ENCODE measurements at regions not wholly inside any gene's neighbourhood (a gene's known extent, or its start where the extent isn't known, plus 50 kb on each side); places are given as distances from the start of the nearest gene placed in this dataset.

GRCh38 chr18:73487966-73488365, 620.2 kb upstream of the NETO1 start:
- H3K4me2 ChIP-seq (ENCODE audit: low read length), result no peak overlapping the region
- CTCF ChIA-PET, result no interaction called here
- BruUV-seq (replicated peaks), result no TSS peak
- RAD21 ChIA-PET (ENCODE audit: low non-redundant PET in 1 of 2, low total read pairs in 2 of 2, uncharacterized antibody in 2 of 2, unreplicated experiment in 2 of 2), result no interaction called here
- no peak overlapping the region for H2AFZ ChIP-seq (ENCODE audit: low read depth, low read length, poor library complexity, severe bottlenecking)
- peaks cover 8 to 24% of the 10 kb centered on the region in 2 experiments; a peak in 2 of 4 replicates for H3K9me3 ChIP-seq (ENCODE audit: control insufficient read depth in 1 of 2, insufficient read depth in 1 of 2, low read depth in 1 of 2, low read length in 2 of 2)
- no peaks in the 10 kb centered on the region for H3K4me1 ChIP-seq (ENCODE audit: control insufficient read depth in 1 of 2, insufficient read depth in 2 of 2, low read length in 2 of 2)
- no peak overlapping the region for H3K27ac ChIP-seq (ENCODE audit: low read depth, low read length)
- H3K9ac ChIP-seq (ENCODE audit: low read length), result no peak overlapping the region
- no peaks in the 10 kb centered on the region for H3K36me3 ChIP-seq (ENCODE audit: control insufficient read depth in 1 of 2, insufficient read depth in 2 of 2, low read length in 2 of 2)
- H3K79me2 ChIP-seq (ENCODE audit: insufficient read depth, low read length), result no peaks in the 10 kb centered on the region
- no peak overlapping the region for H3K4me3 ChIP-seq (replicated peaks in 1 of 2; ENCODE audit: low read depth in 1 of 2, low read length in 2 of 2)
- ATAC-seq, result no peak
- POLR2A ChIA-PET, result no interaction called here
- H3K27me3 ChIP-seq (ENCODE audit: insufficient read depth, low read length), result no peaks in the 10 kb centered on the region
- no peaks in the 10 kb centered on the region for H3K9me2 ChIP-seq (ENCODE audit: insufficient read depth)
- intact Hi-C loops (cut with micrococcal nuclease), result no loop called here
- no peak for TF ChIP-seq EZH2phosphoT487 (IDR thresholded peaks at IDR 0.05; ENCODE audit: borderline replicate concordance)
- no peak for TF ChIP-seq SRF (IDR thresholded peaks at IDR 0.05; ENCODE audit: low read depth)
- TF ChIP-seq SP1 (IDR thresholded peaks at IDR 0.05; ENCODE audit: low read depth), result no peak
- no peak for TF ChIP-seq POLR2A (IDR thresholded peaks at IDR 0.05; ENCODE audit: borderline replicate concordance, extremely low read depth, insufficient read depth, insufficient read length)
- TF ChIP-seq SIN3A (IDR thresholded peaks at IDR 0.05; ENCODE audit: low read depth), result no peak
- TF ChIP-seq CBX3 (IDR thresholded peaks at IDR 0.05; ENCODE audit: low read depth), result no peak
- no peak for TF ChIP-seq TCF7L2 (IDR thresholded peaks at IDR 0.05; ENCODE audit: borderline replicate concordance, extremely low read depth, insufficient read depth, insufficient read length)
- no peak for TF ChIP-seq ATF3 (IDR thresholded peaks at IDR 0.05)
- TF ChIP-seq EZH2 (IDR thresholded peaks at IDR 0.05), result no peak
- no peak for TF ChIP-seq JUND (IDR thresholded peaks at IDR 0.05)
- TF ChIP-seq CEBPB (IDR thresholded peaks at IDR 0.05; ENCODE audit: low read depth), result no peak
- DNase-seq (ENCODE audit: low read depth, low spot score), result no peak
- H4K20me1 ChIP-seq (ENCODE audit: insufficient read depth), result no peaks in the 10 kb centered on the region

DNA sequence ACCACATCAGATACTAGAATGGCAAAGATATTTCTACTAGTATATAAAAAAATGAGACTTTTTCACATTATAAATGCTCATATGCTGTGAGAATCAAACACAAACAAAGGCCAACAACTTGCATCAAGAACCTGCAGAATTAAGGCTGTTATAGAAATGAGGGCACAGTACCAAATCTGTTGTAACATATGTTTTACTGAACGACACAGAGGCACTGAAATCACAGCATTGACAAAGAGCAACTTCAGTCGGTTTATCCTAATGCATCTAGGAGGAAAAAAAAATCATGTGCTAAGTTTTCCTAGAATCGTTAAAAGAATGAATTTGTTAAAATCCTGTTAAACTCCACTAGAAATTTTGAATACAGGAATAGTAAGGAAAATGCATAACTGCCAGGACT, 617.4 kb upstream of the NETO1 start:
- RAD21 ChIA-PET (ENCODE audit: low non-redundant PET in 1 of 2, low total read pairs in 2 of 2, uncharacterized antibody in 2 of 2, unreplicated experiment in 2 of 2), result no interaction called here
- ATAC-seq (no peak), DNase-seq (ENCODE audit: low read depth, low spot score) (no peak)
- Histone ChIP-seq H2AFZ (ENCODE audit: low read depth, low read length, poor library complexity, severe bottlenecking) (no peak overlapping the region), H3K4me3 (replicated peaks in 1 of 2; ENCODE audit: low read depth in 1 of 2, low read length in 2 of 2) (no peak overlapping the region), H3K36me3 (ENCODE audit: control insufficient read depth in 1 of 2, insufficient read depth in 2 of 2, low read length in 2 of 2) (no peaks in the 10 kb centered on the region), H3K79me2 (ENCODE audit: insufficient read depth, low read length) (no peaks in the 10 kb centered on the region), H3K9me2 (ENCODE audit: insufficient read depth) (no peaks in the 10 kb centered on the region), H3K27ac (ENCODE audit: low read depth, low read length) (no peak overlapping the region), H3K9me3 (ENCODE audit: control insufficient read depth in 1 of 2, insufficient read depth in 1 of 2, low read depth in 1 of 2, low read length in 2 of 2) (peaks cover 8 to 17% of the 10 kb centered on the region in 2 experiments; a peak in 2 of 4 replicates), H4K20me1 (ENCODE audit: insufficient read depth) (no peaks in the 10 kb centered on the region), H3K4me1 (ENCODE audit: control insufficient read depth in 1 of 2, insufficient read depth in 2 of 2, low read length in 2 of 2) (no peaks in the 10 kb centered on the region), H3K9ac (ENCODE audit: low read length) (no peak overlapping the region), H3K27me3 (ENCODE audit: insufficient read depth, low read length) (no peaks in the 10 kb centered on the region), H3K4me2 (ENCODE audit: low read length) (no peak overlapping the region)
- TF ChIP-seq SIN3A (IDR thresholded peaks at IDR 0.05; ENCODE audit: low read depth) (no peak), EZH2phosphoT487 (IDR thresholded peaks at IDR 0.05; ENCODE audit: borderline replicate concordance) (no peak), ZNF274 (IDR thresholded peaks at IDR 0.05; ENCODE audit: low read depth, low read length) (no peak), SP1 (IDR thresholded peaks at IDR 0.05; ENCODE audit: low read depth) (no peak), TCF7L2 (IDR thresholded peaks at IDR 0.05; ENCODE audit: borderline replicate concordance, extremely low read depth, insufficient read depth, insufficient read length) (no peak)
- TF ChIP-seq, protein P1, sequence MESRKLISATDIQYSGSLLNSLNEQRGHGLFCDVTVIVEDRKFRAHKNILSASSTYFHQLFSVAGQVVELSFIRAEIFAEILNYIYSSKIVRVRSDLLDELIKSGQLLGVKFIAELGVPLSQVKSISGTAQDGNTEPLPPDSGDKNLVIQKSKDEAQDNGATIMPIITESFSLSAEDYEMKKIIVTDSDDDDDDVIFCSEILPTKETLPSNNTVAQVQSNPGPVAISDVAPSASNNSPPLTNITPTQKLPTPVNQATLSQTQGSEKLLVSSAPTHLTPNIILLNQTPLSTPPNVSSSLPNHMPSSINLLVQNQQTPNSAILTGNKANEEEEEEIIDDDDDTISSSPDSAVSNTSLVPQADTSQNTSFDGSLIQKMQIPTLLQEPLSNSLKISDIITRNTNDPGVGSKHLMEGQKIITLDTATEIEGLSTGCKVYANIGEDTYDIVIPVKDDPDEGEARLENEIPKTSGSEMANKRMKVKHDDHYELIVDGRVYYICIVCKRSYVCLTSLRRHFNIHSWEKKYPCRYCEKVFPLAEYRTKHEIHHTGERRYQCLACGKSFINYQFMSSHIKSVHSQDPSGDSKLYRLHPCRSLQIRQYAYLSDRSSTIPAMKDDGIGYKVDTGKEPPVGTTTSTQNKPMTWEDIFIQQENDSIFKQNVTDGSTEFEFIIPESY (IDR thresholded peaks at IDR 0.05; ENCODE audit: extremely low read depth, insufficient replicate concordance, low read length), result no peak
- TF ChIP-seq, protein P2, sequence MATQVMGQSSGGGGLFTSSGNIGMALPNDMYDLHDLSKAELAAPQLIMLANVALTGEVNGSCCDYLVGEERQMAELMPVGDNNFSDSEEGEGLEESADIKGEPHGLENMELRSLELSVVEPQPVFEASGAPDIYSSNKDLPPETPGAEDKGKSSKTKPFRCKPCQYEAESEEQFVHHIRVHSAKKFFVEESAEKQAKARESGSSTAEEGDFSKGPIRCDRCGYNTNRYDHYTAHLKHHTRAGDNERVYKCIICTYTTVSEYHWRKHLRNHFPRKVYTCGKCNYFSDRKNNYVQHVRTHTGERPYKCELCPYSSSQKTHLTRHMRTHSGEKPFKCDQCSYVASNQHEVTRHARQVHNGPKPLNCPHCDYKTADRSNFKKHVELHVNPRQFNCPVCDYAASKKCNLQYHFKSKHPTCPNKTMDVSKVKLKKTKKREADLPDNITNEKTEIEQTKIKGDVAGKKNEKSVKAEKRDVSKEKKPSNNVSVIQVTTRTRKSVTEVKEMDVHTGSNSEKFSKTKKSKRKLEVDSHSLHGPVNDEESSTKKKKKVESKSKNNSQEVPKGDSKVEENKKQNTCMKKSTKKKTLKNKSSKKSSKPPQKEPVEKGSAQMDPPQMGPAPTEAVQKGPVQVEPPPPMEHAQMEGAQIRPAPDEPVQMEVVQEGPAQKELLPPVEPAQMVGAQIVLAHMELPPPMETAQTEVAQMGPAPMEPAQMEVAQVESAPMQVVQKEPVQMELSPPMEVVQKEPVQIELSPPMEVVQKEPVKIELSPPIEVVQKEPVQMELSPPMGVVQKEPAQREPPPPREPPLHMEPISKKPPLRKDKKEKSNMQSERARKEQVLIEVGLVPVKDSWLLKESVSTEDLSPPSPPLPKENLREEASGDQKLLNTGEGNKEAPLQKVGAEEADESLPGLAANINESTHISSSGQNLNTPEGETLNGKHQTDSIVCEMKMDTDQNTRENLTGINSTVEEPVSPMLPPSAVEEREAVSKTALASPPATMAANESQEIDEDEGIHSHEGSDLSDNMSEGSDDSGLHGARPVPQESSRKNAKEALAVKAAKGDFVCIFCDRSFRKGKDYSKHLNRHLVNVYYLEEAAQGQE (IDR thresholded peaks at IDR 0.05; ENCODE audit: low read depth), result no peak
- BruUV-seq (replicated peaks), result no TSS peak
- CTCF ChIA-PET, result no interaction called here
- intact Hi-C loops (cut with micrococcal nuclease), result no loop called here
- POLR2A ChIA-PET, result no interaction called here
